Loucy (cell line): ENCODE measurements at regions not wholly inside any gene's neighbourhood (a gene's known extent, or its start where the extent isn't known, plus 50 kb on each side); places are given as distances from the start of the nearest gene placed in this dataset.

Source experiments
- CTCF ChIP-seq: fragments of 200-600 bp; sonication (generic); conservative IDR thresholded peaks from 2 replicates; pipeline ENCODE4 v1.5.1; 2014; ENCODE audit warnings: mild to moderate bottlenecking, antibody characterized with exemption, low read length
- EZH2phosphoT487 ChIP-seq: fragments of 200-600 bp; IDR thresholded peaks from 2 replicates; pipeline ENCODE4 v1.6.1; 2018; ENCODE audit warnings: antibody characterized with exemption, mild to moderate bottlenecking, moderate library complexity, borderline replicate concordance

DNA sequence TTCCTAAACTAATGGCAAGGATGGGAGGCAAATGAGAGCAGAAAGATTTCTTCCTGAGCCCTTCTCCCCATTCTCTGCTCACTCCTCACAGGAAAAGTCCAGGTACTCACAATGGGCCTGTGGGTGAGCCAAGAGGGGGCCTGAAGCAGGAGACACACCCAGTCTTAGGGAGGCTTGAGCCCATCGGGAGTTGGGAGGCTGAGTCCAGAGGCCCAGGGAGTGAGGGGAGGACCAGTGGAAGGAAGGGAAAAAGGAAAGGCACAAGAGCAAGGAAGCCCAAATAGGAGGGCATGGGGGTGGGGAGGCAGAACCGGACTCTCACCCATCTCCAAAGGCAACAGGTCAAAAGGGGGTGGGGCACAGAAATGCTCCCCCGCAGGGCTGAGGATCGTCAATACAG lies 68.1 kb upstream of the CNEP1R1 start:
- TF ChIP-seq CTCF (no peak), EZH2phosphoT487 (no peak)
